ENCODE measurements at regions not wholly inside any gene's neighbourhood (a gene's known extent, or its start where the extent isn't known, plus 50 kb on each side); places are given as distances from the start of the nearest gene placed in this dataset.

DNA sequence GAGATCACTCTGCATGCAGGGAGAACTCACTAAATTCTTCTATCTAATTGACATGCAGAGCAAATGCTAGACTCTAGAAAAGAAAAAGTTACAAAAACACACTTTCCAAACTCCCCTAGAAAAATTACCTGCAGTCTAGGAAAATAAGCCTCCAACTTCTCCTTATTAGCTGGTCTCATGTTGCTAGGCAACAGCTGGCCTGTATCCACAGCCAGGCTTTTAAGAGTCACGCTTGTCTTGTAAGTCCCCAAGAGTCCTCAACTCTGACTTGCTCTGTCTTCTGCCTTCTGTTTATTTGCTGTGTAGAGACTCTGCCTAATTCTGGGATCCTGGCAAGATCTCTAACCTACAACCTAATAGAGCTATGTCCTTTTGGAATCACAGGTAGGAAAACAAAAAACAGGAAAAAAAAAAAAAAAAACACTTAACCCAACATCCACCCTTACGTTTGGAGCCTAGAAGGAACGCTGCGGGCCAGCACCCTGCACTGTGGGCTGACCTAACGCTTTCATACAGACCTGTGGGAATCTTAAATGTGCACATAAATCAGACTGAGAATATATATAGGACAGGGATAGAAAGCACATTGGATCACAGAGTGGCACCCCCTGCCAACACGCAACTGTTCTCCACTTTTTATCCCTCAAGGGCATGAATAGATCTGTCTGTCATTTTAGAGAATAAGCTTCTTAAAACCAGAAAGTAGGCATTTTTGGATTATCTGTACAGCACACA is 117.0 kb upstream of the PTPRZ1 start:
- DNase-seq (ENCODE audit: low spot score), result peak; percentile 4
- H3K4me1 ChIP-seq (ENCODE audit: insufficient read depth, low read length, poor library complexity, severe bottlenecking), result no peaks in the 10 kb centered on the region
- POLR2A ChIA-PET (ENCODE audit: low non-redundant PET), result no interaction called here
- no peak overlapping the region for H3K27ac ChIP-seq (ENCODE audit: low read depth, low read length, poor library complexity, severe bottlenecking)
- no peaks in the 10 kb centered on the region for H3K36me3 ChIP-seq (ENCODE audit: insufficient read depth, low read length, poor library complexity, severe bottlenecking)
- intact Hi-C loops (cut with micrococcal nuclease; ENCODE audit: unreplicated experiment), result no loop called here
- CTCF ChIA-PET, result interaction anchor here (1.2 kb wide), 1 partner anchor 238 kb away, joined by 7 read pairs; no protein-coding TSS in a partner anchor
- peaks cover 4% of the 10 kb centered on the region for H3K27me3 ChIP-seq (replicated peaks; ENCODE audit: insufficient read depth, low read depth, low read length, poor library complexity)
- H3K9me3 ChIP-seq (ENCODE audit: low read depth, low read length, poor library complexity, severe bottlenecking), result no peaks in the 10 kb centered on the region
- no peak for TF ChIP-seq CTCF (conservative IDR thresholded peaks at IDR 0.05; ENCODE audit: low read depth, low read length)
- TF ChIP-seq EZH2 (IDR thresholded peaks at IDR 0.05; ENCODE audit: borderline replicate concordance, low read depth, low read length, poor library complexity, severe bottlenecking), result no peak
- H3K4me3 ChIP-seq (ENCODE audit: low read depth, low read length, poor library complexity, severe bottlenecking), result no peak overlapping the region
- BruUV-seq (replicated peaks), result no TSS peak

- Histone ChIP-seq H3K27ac (ENCODE audit: low read depth, low read length, poor library complexity, severe bottlenecking) (no peak overlapping the region), H3K4me1 (ENCODE audit: insufficient read depth, low read length, poor library complexity, severe bottlenecking) (no peaks in the 10 kb centered on the region), H3K27me3 (replicated peaks; ENCODE audit: insufficient read depth, low read depth, low read length, poor library complexity) (peaks cover 4% of the 10 kb centered on the region), H3K4me3 (ENCODE audit: low read depth, low read length, poor library complexity, severe bottlenecking) (no peak overlapping the region), H3K36me3 (ENCODE audit: insufficient read depth, low read length, poor library complexity, severe bottlenecking) (no peaks in the 10 kb centered on the region), H3K9me3 (ENCODE audit: low read depth, low read length, poor library complexity, severe bottlenecking) (no peaks in the 10 kb centered on the region)
- CTCF ChIA-PET, result interaction anchor here (1.2 kb wide), 1 partner anchor 239 kb away, joined by 7 read pairs; no protein-coding TSS in a partner anchor
- no TSS peak for BruUV-seq (replicated peaks)
- TF ChIP-seq CTCF (conservative IDR thresholded peaks at IDR 0.05; ENCODE audit: low read depth, low read length) (no peak), EZH2 (IDR thresholded peaks at IDR 0.05; ENCODE audit: borderline replicate concordance, low read depth, low read length, poor library complexity, severe bottlenecking) (no peak)
- intact Hi-C loops (cut with micrococcal nuclease; ENCODE audit: unreplicated experiment), result no loop called here
- DNase-seq (ENCODE audit: low spot score), result no peak
- POLR2A ChIA-PET (ENCODE audit: low non-redundant PET), result no interaction called here
These were observed 117.7 kb upstream of the PTPRZ1 start for GRCh38 chr7:121755286-121755685.

GRCh38 chr7:121753944-121754343 is 119.0 kb upstream of the PTPRZ1 start:
- no peak for DNase-seq (ENCODE audit: low spot score)
- Histone ChIP-seq H3K4me3 (ENCODE audit: low read depth, low read length, poor library complexity, severe bottlenecking) (no peak overlapping the region), H3K4me1 (ENCODE audit: insufficient read depth, low read length, poor library complexity, severe bottlenecking) (no peaks in the 10 kb centered on the region), H3K36me3 (ENCODE audit: insufficient read depth, low read length, poor library complexity, severe bottlenecking) (no peaks in the 10 kb centered on the region), H3K27ac (ENCODE audit: low read depth, low read length, poor library complexity, severe bottlenecking) (no peak overlapping the region), H3K9me3 (ENCODE audit: low read depth, low read length, poor library complexity, severe bottlenecking) (no peaks in the 10 kb centered on the region), H3K27me3 (replicated peaks; ENCODE audit: insufficient read depth, low read depth, low read length, poor library complexity) (no peaks in the 10 kb centered on the region)
- intact Hi-C loops (cut with micrococcal nuclease; ENCODE audit: unreplicated experiment), result loop anchor here (5.0 kb wide), 1 partner anchor 387 kb away; no protein-coding TSS in a partner anchor
- POLR2A ChIA-PET (ENCODE audit: low non-redundant PET), result no interaction called here
- no peak for TF ChIP-seq CTCF (conservative IDR thresholded peaks at IDR 0.05; ENCODE audit: low read depth, low read length)
- TF ChIP-seq EZH2 (IDR thresholded peaks at IDR 0.05; ENCODE audit: borderline replicate concordance, low read depth, low read length, poor library complexity, severe bottlenecking), result no peak
- BruUV-seq (replicated peaks), result no TSS peak
- CTCF ChIA-PET, result no interaction called here

All from A673 (cell line).